Panc1 (cell line): ENCODE measurements at regions not wholly inside any gene's neighbourhood (a gene's known extent, or its start where the extent isn't known, plus 50 kb on each side); places are given as distances from the start of the nearest gene placed in this dataset.

Experiments
- ATAC-seq: fragments of 200-7000 bp; cut with Tn5 transposase; 2 replicates; pipeline ENCODE4 v1.9.1; 2020; ENCODE audit warnings: mild to moderate bottlenecking, moderate library complexity
- BruUV-seq: library from RNA; stranded (reverse); fragments of 400-500 nt; replicated peaks from 2 replicates; lab custom pipeline; 2021; lab: Mats Ljungman, UMichigan
- CTCF ChIA-PET: fragments of 300-600 bp; sonication (Branson Sonifier 250); formaldehyde crosslinking; loops from one replicate; lab custom pipeline; 2022; ENCODE audit warnings: antibody characterized with exemption; lab: Charles Lee
- POLR2A ChIA-PET: fragments of 300-600 bp; sonication (Branson Sonifier 250); formaldehyde crosslinking; loops from one replicate; lab custom pipeline; 2022; ENCODE audit warnings: antibody characterized with exemption; lab: Charles Lee
- DNase-seq: peaks from one replicate; pipeline ENCODE4 v3.0.0-alpha.2; 2010; ENCODE audit warnings: low read depth, low spot score
- H3K27ac ChIP-seq: 2 replicates; pipeline ENCODE4 v1.5.1; 2011; ENCODE audit warnings: mild to moderate bottlenecking, low read length, inconsistent platforms
- H3K27me3 ChIP-seq: fragments of 200-500 bp; sonication (Bioruptor generic); 2 replicates; pipeline ENCODE4 v1.6.0; 2014; ENCODE audit warnings: low read length, inconsistent platforms; ENCODE audit not compliant: control insufficient read depth, insufficient read depth
- H3K36me3 ChIP-seq: fragments of 200-500 bp; sonication (Bioruptor generic); 2 replicates; pipeline ENCODE4 v1.5.1; 2014; ENCODE audit warnings: inconsistent platforms, mild to moderate bottlenecking, low read length, moderate library complexity; ENCODE audit not compliant: control insufficient read depth, insufficient read depth
- H3K4me1 ChIP-seq: 2 replicates; pipeline ENCODE4 v1.5.1; 2011; ENCODE audit warnings: inconsistent platforms, mild to moderate bottlenecking, low read length, moderate library complexity; ENCODE audit not compliant: control insufficient read depth, insufficient read depth
- H3K4me3 ChIP-seq, 2 experiments: 2 replicates each; pipeline ENCODE4 v1.5.1; 2011 to 2012; ENCODE audit warnings: low read depth in 2 of 2, low read length in 2 of 2, mild to moderate bottlenecking in 2 of 2, inconsistent platforms in 1 of 2, moderate library complexity in 1 of 2
- H3K9me3 ChIP-seq: fragments of 200-500 bp; sonication (Bioruptor generic); 2 replicates; pipeline ENCODE4 v1.5.1; 2014; ENCODE audit warnings: low read depth, mild to moderate bottlenecking, inconsistent platforms, low read length, moderate library complexity; ENCODE audit not compliant: control insufficient read depth, insufficient read depth
- CTCF ChIP-seq: fragments of 450-650 bp; IDR thresholded peaks from 2 replicates; pipeline ENCODE4 v1.5.1; 2017; ENCODE audit warnings: mild to moderate bottlenecking
- POLR2AphosphoS5 ChIP-seq: IDR thresholded peaks from 2 replicates; pipeline ENCODE4 v1.6.1; 2012; ENCODE audit warnings: mild to moderate bottlenecking, low read depth, low read length, moderate library complexity
- REST ChIP-seq, 2 experiments: IDR thresholded peaks; 2 replicates each; pipeline ENCODE4 v1.6.1; 2011 to 2012; ENCODE audit warnings: low read depth in 2 of 2, control low read depth in 1 of 2, low read length in 1 of 2, mild to moderate bottlenecking in 1 of 2, moderate library complexity in 1 of 2; ENCODE audit not compliant: insufficient read depth in 1 of 2
- SIN3A ChIP-seq: IDR thresholded peaks from 2 replicates; pipeline ENCODE4 v1.6.1; 2012; ENCODE audit warnings: low read depth, mild to moderate bottlenecking, low read length, moderate library complexity, borderline replicate concordance; ENCODE audit not compliant: insufficient read depth
- TCF7L2 ChIP-seq: IDR thresholded peaks from 2 replicates; pipeline ENCODE4 v1.6.1; 2011; ENCODE audit warnings: mild to moderate bottlenecking, low read depth, low read length, inconsistent platforms
- in situ Hi-C: cut with HindIII; loops from 2 replicates; pipeline ENCODE4 v1.10.0; 2016; ENCODE audit warnings: low sequenced_read_pairs, low pct_unique_long_range_greater_than_20kb
- intact Hi-C: fragments of 100-400 bp; cut with micrococcal nuclease; formaldehyde crosslinking; loops from one replicate; pipeline ENCODE4 v1.10.0; 2022; ENCODE audit not compliant: unreplicated experiment

GRCh38 chr2:7115364-7115763 is 198.2 kb downstream of the RNF144A start:
- in situ Hi-C loops (no loop called here), intact Hi-C loops (loop anchor here (10.0 kb wide), 1 partner anchor 1569 kb away; the partner anchor contains the start of gene ID2)
- TF ChIP-seq POLR2AphosphoS5 (no peak), TCF7L2 (no peak), REST (IDR thresholded peaks at IDR 0.05; ENCODE audit: insufficient read depth in 1 of 2, low read depth in 2 of 2, low read length in 1 of 2) (no peak), SIN3A (no peak), CTCF (no peak)
- H3K27me3 ChIP-seq = no peaks in the 10 kb centered on the region
- ATAC-seq = no peak
- no peaks in the 10 kb centered on the region for H3K4me1 ChIP-seq
- no peaks in the 10 kb centered on the region for H3K36me3 ChIP-seq
- H3K27ac ChIP-seq = no peak overlapping the region
- no peak for DNase-seq
- H3K4me3 ChIP-seq = no peak overlapping the region
- ChIA-PET CTCF (no interaction called here), POLR2A (no interaction called here)
- no TSS peak for BruUV-seq
- H3K9me3 ChIP-seq = no peaks in the 10 kb centered on the region

GRCh38 chr2:7115906-7116305 is 198.7 kb downstream of the RNF144A start:
- CTCF ChIA-PET = no interaction called here
- in situ Hi-C loops = no loop called here
- POLR2A ChIA-PET = no interaction called here
- H3K9me3 ChIP-seq = no peaks in the 10 kb centered on the region
- DNase-seq = no peak
- TF ChIP-seq REST (IDR thresholded peaks at IDR 0.05; ENCODE audit: insufficient read depth in 1 of 2, low read depth in 2 of 2, low read length in 1 of 2) = no peak
- TF ChIP-seq TCF7L2 = no peak
- TF ChIP-seq SIN3A = no peak
- no peak for TF ChIP-seq CTCF
- no peak for TF ChIP-seq POLR2AphosphoS5
- ATAC-seq = no peak
- no peaks in the 10 kb centered on the region for H3K4me1 ChIP-seq
- no peaks in the 10 kb centered on the region for H3K36me3 ChIP-seq
- BruUV-seq = no TSS peak
- intact Hi-C loops = loop anchor here (10.0 kb wide), 1 partner anchor 1569 kb away; the partner anchor contains the start of gene ID2
- no peak overlapping the region for H3K27ac ChIP-seq
- H3K27me3 ChIP-seq = no peaks in the 10 kb centered on the region
- no peak overlapping the region for H3K4me3 ChIP-seq
